Occipital lobe (tissue), 1 donor: ENCODE measurements at regions not wholly inside any gene's neighbourhood (a gene's known extent, or its start where the extent isn't known, plus 50 kb on each side); places are given as distances from the start of the nearest gene placed in this dataset.
"Not testable (repeated sequence)": the region's sequence is repeated elsewhere in the genome, so short reads cannot be mapped to it uniquely, and the experiment has no call there.

Source experiments
- DNase-seq: peaks from one replicate; lab custom pipeline; 2025; lab: John Stamatoyannopoulos, UW

GRCh38 chr7:131961054-131961680, 404.7 kb upstream of the PODXL start:
- DNase-seq, result no peak

GRCh38 chr7:131959106-131959812, 402.8 kb upstream of the PODXL start:
- no peak for DNase-seq

- DNase-seq, result no peak
Measured at GRCh38 chr7:131957338-131958020, 401.1 kb upstream of the PODXL start.

GRCh38 chr7:131956864-131957263, 400.4 kb upstream of the PODXL start:
- no peak for DNase-seq

GRCh38 chr7:131955679-131956078, 399.3 kb upstream of the PODXL start:
- DNase-seq, result no peak

GRCh38 chr7:131953184-131953583, 396.8 kb upstream of the PODXL start:
- no peak for DNase-seq

- peak; percentile 19 for DNase-seq
Measured at GRCh38 chr7:131952365-131952764, 395.9 kb upstream of the PODXL start.

- peak; percentile 18 for DNase-seq
Measured at GRCh38 chr7:131950758-131951157, 394.3 kb upstream of the PODXL start.

GRCh38 chr7:131949659-131950058, 393.2 kb upstream of the PODXL start:
- no peak for DNase-seq

- no peak for DNase-seq
Measured at GRCh38 chr7:131948434-131949053, 392.1 kb upstream of the PODXL start.

GRCh38 chr7:131947661-131948060, 391.2 kb upstream of the PODXL start:
- DNase-seq, result no peak

GRCh38 chr7:131945957-131946544, 389.6 kb upstream of the PODXL start:
- no peak for DNase-seq

- peak; percentile 37 for DNase-seq
Measured at GRCh38 chr7:131945313-131945911, 389.0 kb upstream of the PODXL start.

- no peak for DNase-seq
Measured at GRCh38 chr7:131944556-131945069, 388.2 kb upstream of the PODXL start.

GRCh38 chr7:131943646-131944045, 387.2 kb upstream of the PODXL start:
- no peak for DNase-seq

- DNase-seq, result no peak
Measured at GRCh38 chr7:131943211-131943610, 386.8 kb upstream of the PODXL start.

GRCh38 chr7:131942287-131943150, 386.1 kb upstream of the PODXL start:
- no peak for DNase-seq

- no peak for DNase-seq
Measured at GRCh38 chr7:131941291-131941690, 384.9 kb upstream of the PODXL start.

- no peak for DNase-seq
Measured at GRCh38 chr7:131940621-131941165, 384.3 kb upstream of the PODXL start.

- DNase-seq, result not testable (repeated sequence)
Measured at GRCh38 chr7:131938788-131939187, 382.4 kb upstream of the PODXL start.
